ENCODE measurements at regions not wholly inside any gene's neighbourhood (a gene's known extent, or its start where the extent isn't known, plus 50 kb on each side); places are given as distances from the start of the nearest gene placed in this dataset.

DNA sequence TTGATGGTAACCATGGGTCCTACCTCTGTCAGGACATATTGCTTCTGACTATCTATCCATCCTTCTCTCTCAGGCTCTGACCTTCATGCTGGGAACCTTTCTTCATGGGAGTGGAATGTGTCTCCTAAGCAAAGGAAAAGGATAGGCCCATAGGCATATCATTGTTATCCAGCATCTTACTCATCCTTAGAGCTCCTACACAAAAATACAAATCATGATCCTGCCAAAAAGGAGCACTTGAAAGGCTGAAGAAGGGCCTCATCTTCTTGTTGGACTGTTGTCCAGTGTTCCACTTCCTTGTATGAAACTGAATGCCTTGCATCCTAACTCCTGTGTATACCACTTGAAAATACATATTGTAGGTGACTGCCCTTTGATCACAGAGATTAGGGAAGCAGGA, 96.1 kb upstream of the SOX2 start:
- peaks cover 0 to 6% of the 10 kb centered on the region in 2 experiments for H3K4me1 ChIP-seq (ENCODE audit: control insufficient read depth in 1 of 2, insufficient read depth in 1 of 2, low read depth in 1 of 2, low read length in 1 of 2)
- no peaks in the 10 kb centered on the region for H3K27me3 ChIP-seq
- TF ChIP-seq, protein P1, sequence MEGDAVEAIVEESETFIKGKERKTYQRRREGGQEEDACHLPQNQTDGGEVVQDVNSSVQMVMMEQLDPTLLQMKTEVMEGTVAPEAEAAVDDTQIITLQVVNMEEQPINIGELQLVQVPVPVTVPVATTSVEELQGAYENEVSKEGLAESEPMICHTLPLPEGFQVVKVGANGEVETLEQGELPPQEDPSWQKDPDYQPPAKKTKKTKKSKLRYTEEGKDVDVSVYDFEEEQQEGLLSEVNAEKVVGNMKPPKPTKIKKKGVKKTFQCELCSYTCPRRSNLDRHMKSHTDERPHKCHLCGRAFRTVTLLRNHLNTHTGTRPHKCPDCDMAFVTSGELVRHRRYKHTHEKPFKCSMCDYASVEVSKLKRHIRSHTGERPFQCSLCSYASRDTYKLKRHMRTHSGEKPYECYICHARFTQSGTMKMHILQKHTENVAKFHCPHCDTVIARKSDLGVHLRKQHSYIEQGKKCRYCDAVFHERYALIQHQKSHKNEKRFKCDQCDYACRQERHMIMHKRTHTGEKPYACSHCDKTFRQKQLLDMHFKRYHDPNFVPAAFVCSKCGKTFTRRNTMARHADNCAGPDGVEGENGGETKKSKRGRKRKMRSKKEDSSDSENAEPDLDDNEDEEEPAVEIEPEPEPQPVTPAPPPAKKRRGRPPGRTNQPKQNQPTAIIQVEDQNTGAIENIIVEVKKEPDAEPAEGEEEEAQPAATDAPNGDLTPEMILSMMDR (IDR thresholded peaks at IDR 0.05) = no peak
- H3K27ac ChIP-seq = no peak overlapping the region
- no peaks in the 10 kb centered on the region for H3K9me3 ChIP-seq
- no peak overlapping the region for H3K4me3 ChIP-seq (ENCODE audit: low read depth in 1 of 2, low read length in 1 of 2)
- H3K36me3 ChIP-seq = no peaks in the 10 kb centered on the region

DNA sequence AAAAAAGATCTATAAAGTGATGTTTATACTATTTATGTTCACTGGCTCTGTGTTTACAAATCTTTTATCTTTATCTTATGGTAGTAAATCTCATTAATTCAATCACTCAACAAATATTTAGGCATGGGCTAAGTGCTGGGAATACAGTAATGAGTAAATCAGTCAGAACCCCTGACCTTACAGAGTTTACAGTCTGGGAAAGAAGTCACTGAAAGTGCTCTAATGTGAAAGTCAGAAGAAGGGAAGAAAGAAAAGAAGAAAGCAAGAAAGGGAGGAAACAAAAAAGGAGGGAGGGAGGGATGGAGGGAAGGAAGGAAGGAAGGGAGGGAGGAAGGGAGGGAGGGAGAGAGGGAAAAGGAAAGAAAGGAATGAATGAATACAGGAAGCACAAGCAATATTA, 96.8 kb upstream of the SOX2 start:
- H3K4me3 ChIP-seq (ENCODE audit: low read depth in 1 of 2, low read length in 1 of 2) = no peak overlapping the region
- TF ChIP-seq, protein P1 (IDR thresholded peaks at IDR 0.05) = no peak
- no peak overlapping the region for H3K27ac ChIP-seq
- no peaks in the 10 kb centered on the region for H3K27me3 ChIP-seq
- H3K36me3 ChIP-seq = no peaks in the 10 kb centered on the region
- no peaks in the 10 kb centered on the region for H3K9me3 ChIP-seq
- H3K4me1 ChIP-seq (ENCODE audit: control insufficient read depth in 1 of 2, insufficient read depth in 1 of 2, low read depth in 1 of 2, low read length in 1 of 2) = peaks cover 0 to 6% of the 10 kb centered on the region in 2 experiments

DNA sequence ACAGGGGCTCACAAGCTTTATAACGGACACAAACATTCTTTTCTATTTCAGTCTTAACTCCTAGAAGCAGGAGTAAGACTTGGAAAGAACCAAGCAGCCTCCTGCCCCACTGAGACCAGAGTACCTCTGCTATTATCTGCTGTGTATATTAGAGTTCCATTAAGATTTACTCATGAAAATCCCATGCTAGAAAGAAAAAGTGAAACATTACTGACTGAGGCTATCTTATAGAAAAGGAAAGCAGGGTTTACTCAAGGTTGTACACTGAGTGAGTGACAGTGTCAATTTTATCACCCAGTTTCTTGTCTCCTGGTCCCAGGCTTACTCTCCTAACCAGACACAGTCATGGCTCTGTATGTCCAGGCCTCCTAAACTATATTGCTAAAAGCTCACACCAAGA, 97.9 kb upstream of the SOX2 start:
- Histone ChIP-seq H3K4me1 (ENCODE audit: control insufficient read depth in 1 of 2, insufficient read depth in 1 of 2, low read depth in 1 of 2, low read length in 1 of 2) (peaks cover 0 to 9% of the 10 kb centered on the region in 2 experiments), H3K9me3 (no peaks in the 10 kb centered on the region), H3K36me3 (no peaks in the 10 kb centered on the region), H3K27ac (no peak overlapping the region), H3K4me3 (ENCODE audit: low read depth in 1 of 2, low read length in 1 of 2) (no peak overlapping the region), H3K27me3 (no peaks in the 10 kb centered on the region)
- TF ChIP-seq, protein P1 (IDR thresholded peaks at IDR 0.05) = no peak

DNA sequence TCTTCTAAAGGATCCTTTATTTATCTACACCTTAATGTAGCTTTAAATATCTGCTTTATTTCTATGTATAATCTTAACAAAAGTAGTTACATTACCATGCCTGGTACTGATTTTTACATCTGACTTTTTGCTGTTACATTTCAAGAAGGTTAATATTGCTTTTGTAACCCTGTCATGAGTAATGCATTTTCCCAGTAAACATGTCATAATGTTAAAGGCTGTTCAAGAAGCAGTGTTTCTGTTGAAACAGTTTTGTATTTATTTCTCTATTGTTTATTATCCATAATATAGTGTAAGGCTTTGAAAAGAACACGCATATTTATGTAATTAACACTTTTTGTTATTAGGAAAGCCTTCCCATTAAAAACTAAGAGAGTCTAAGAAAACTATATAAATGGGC, 98.5 kb upstream of the SOX2 start:
- TF ChIP-seq, protein P1 (IDR thresholded peaks at IDR 0.05) = no peak
- Histone ChIP-seq H3K4me1 (ENCODE audit: control insufficient read depth in 1 of 2, insufficient read depth in 1 of 2, low read depth in 1 of 2, low read length in 1 of 2) (peaks cover 0 to 11% of the 10 kb centered on the region in 2 experiments), H3K27me3 (no peaks in the 10 kb centered on the region), H3K9me3 (no peaks in the 10 kb centered on the region), H3K27ac (no peak overlapping the region), H3K36me3 (no peaks in the 10 kb centered on the region), H3K4me3 (ENCODE audit: low read depth in 1 of 2, low read length in 1 of 2) (no peak overlapping the region)

DNA sequence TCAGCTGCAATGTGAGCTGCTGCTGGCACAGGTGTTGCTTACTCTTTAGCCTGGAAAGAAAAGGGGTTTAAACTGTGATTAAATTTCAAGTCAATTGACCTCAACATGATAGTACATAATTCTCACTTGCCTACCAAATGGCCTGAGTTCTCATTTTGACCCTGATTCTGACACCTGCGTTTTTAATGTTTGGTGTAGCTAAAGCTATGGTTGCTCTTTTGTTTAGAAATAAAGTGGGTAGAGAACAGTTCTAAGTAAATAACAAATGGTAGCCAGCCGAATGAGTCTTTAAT, 100.8 kb upstream of the SOX2 start:
- Histone ChIP-seq H3K27me3 (no peaks in the 10 kb centered on the region), H3K9me3 (no peaks in the 10 kb centered on the region), H3K4me1 (ENCODE audit: control insufficient read depth in 1 of 2, insufficient read depth in 1 of 2, low read depth in 1 of 2, low read length in 1 of 2) (peaks cover 0 to 6% of the 10 kb centered on the region in 2 experiments), H3K27ac (no peak overlapping the region), H3K4me3 (ENCODE audit: low read depth in 1 of 2, low read length in 1 of 2) (no peak overlapping the region), H3K36me3 (no peaks in the 10 kb centered on the region)
- TF ChIP-seq, protein P1 (IDR thresholded peaks at IDR 0.05) = no peak
